Keratinocyte (primary cell): ENCODE measurements at regions not wholly inside any gene's neighbourhood (a gene's known extent, or its start where the extent isn't known, plus 50 kb on each side); places are given as distances from the start of the nearest gene placed in this dataset.

Source experiments
- CTCF ChIP-seq, 3 experiments: IDR thresholded peaks in 1 of 3; conservative IDR thresholded peaks in 1 of 3; optimal IDR thresholded peaks in 1 of 3; 2 replicates in 2 of 3; 3 replicates in 1 of 3; pipeline versions ENCODE3 to v1.5.1; 2011; ENCODE audit warnings: low read length in 3 of 3, mild to moderate bottlenecking in 3 of 3, moderate library complexity in 2 of 3, control low read depth in 1 of 3, inconsistent platforms in 1 of 3; ENCODE audit not compliant: insufficient read depth in 2 of 3; ENCODE audit errors: extremely low read depth in 1 of 3
- EZH2 ChIP-seq: IDR thresholded peaks from one replicate; pipeline ENCODE4 v1.6.1; 2012; ENCODE audit warnings: inconsistent platforms, mild to moderate bottlenecking, low read length, moderate library complexity

DNA sequence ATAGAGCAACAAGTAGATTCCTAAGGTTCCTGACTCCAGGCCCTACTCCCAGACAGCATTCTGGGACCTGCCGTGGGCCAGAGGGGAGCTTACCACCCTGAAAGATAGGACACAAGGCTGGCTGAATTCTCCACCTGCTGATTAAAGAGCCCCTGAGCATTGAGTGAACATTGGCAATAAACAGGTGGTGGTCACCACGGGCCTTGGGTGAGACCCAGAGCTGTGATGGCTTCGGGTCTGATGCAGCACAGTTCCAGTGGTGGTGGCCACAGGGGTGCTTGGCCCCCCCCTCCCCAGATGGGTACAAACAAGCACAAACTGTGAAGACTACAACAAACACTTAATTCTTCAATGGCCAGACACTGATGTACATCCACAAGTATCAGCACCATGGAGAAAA lies 444.6 kb downstream of the GASK1B start:
- TF ChIP-seq CTCF (optimal IDR thresholded peaks at IDR 0.05 in 1 of 3, IDR thresholded peaks at IDR 0.05 in 1 of 3, conservative IDR thresholded peaks at IDR 0.05 in 1 of 3; ENCODE audit: extremely low read depth in 1 of 3, insufficient read depth in 2 of 3, low read length in 3 of 3) = no peak
- no peak for TF ChIP-seq EZH2
